ENCODE measurements at regions not wholly inside any gene's neighbourhood (a gene's known extent, or its start where the extent isn't known, plus 50 kb on each side); places are given as distances from the start of the nearest gene placed in this dataset.

- Histone ChIP-seq H3K4me3 (ENCODE audit: low read length) (no peak overlapping the region), H3K9me3 (ENCODE audit: low read length) (no peaks in the 10 kb centered on the region), H3K9me2 (replicated peaks; ENCODE audit: low read length) (no peaks in the 10 kb centered on the region), H3K4me1 (ENCODE audit: insufficient read depth, low read length) (no peaks in the 10 kb centered on the region), H3K36me3 (ENCODE audit: low read depth, low read length) (no peaks in the 10 kb centered on the region), H2AFZ (ENCODE audit: low read length) (no peak overlapping the region), H3F3A (ENCODE audit: low read length, unreplicated experiment) (no peaks in the 10 kb centered on the region), H4K20me1 (ENCODE audit: low read length) (no peaks in the 10 kb centered on the region), H3K4me2 (ENCODE audit: low read length) (no peak overlapping the region), H3K27me3 (ENCODE audit: low read length) (no peaks in the 10 kb centered on the region), H3K9ac (ENCODE audit: low read length) (no peak overlapping the region), H3K27ac (ENCODE audit: low read length) (no peak overlapping the region), H3K79me2 (ENCODE audit: low read length) (no peaks in the 10 kb centered on the region)
- DNase-seq (no peak), ATAC-seq (no peak)
- TF ChIP-seq EZH2phosphoT487 (IDR thresholded peaks at IDR 0.05; ENCODE audit: borderline replicate concordance, low read length) (no peak), EZH2 (IDR thresholded peaks at IDR 0.05; ENCODE audit: low read length, unreplicated experiment) (no peak)
- TF ChIP-seq, protein P1, sequence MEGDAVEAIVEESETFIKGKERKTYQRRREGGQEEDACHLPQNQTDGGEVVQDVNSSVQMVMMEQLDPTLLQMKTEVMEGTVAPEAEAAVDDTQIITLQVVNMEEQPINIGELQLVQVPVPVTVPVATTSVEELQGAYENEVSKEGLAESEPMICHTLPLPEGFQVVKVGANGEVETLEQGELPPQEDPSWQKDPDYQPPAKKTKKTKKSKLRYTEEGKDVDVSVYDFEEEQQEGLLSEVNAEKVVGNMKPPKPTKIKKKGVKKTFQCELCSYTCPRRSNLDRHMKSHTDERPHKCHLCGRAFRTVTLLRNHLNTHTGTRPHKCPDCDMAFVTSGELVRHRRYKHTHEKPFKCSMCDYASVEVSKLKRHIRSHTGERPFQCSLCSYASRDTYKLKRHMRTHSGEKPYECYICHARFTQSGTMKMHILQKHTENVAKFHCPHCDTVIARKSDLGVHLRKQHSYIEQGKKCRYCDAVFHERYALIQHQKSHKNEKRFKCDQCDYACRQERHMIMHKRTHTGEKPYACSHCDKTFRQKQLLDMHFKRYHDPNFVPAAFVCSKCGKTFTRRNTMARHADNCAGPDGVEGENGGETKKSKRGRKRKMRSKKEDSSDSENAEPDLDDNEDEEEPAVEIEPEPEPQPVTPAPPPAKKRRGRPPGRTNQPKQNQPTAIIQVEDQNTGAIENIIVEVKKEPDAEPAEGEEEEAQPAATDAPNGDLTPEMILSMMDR (conservative IDR thresholded peaks at IDR 0.05; ENCODE audit: low read depth, low read length) = no peak
- intact Hi-C loops (cut with micrococcal nuclease) = no loop called here
- ChIA-PET CTCF (no interaction called here), POLR2A (ENCODE audit: unreplicated experiment) (no interaction called here)
- no TSS peak for BruUV-seq (replicated peaks)
Observed at GRCh38 chrX:96445531-96446065, 239.0 kb upstream of the DIAPH2 start.

- CTCF ChIA-PET = no interaction called here
- DNase-seq = no peak
Observed at GRCh38 chrX:96446524-96446923, 238.1 kb upstream of the DIAPH2 start.

DNA sequence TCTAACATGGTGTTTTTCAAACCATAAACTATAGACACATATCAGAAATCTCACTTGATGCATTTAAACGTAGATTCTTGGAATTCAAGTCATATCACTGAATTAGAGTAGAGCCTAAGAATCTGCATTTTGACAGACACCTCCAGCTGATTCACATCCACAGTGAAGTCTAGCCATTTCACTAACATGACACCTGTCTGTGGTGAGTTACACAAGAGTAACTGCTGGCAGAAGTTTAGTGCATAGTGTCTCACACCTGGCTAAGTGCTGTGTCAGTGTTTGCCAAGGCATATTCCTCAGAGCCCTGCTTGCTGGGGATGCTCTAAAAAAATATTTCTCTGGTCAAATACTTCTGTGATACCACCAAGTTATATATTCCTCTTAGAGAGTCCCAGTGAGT, 237.5 kb upstream of the DIAPH2 start:
- Histone ChIP-seq H3K4me3 (ENCODE audit: low read length) (no peak overlapping the region), H3K79me2 (ENCODE audit: low read length) (no peaks in the 10 kb centered on the region), H3K36me3 (ENCODE audit: low read depth, low read length) (no peaks in the 10 kb centered on the region), H3K9me3 (ENCODE audit: low read length) (no peaks in the 10 kb centered on the region), H3K9me2 (replicated peaks; ENCODE audit: low read length) (no peaks in the 10 kb centered on the region), H3K27me3 (ENCODE audit: low read length) (no peaks in the 10 kb centered on the region), H3K4me2 (ENCODE audit: low read length) (no peak overlapping the region), H3F3A (ENCODE audit: low read length, unreplicated experiment) (no peaks in the 10 kb centered on the region), H2AFZ (ENCODE audit: low read length) (no peak overlapping the region), H3K4me1 (ENCODE audit: insufficient read depth, low read length) (no peaks in the 10 kb centered on the region), H3K27ac (ENCODE audit: low read length) (no peak overlapping the region), H4K20me1 (ENCODE audit: low read length) (no peaks in the 10 kb centered on the region), H3K9ac (ENCODE audit: low read length) (no peak overlapping the region)
- POLR2A ChIA-PET (ENCODE audit: unreplicated experiment) = no interaction called here
- TF ChIP-seq EZH2 (IDR thresholded peaks at IDR 0.05; ENCODE audit: low read length, unreplicated experiment) = no peak
- no peak for TF ChIP-seq EZH2phosphoT487 (IDR thresholded peaks at IDR 0.05; ENCODE audit: borderline replicate concordance, low read length)
- TF ChIP-seq, protein P1 (conservative IDR thresholded peaks at IDR 0.05; ENCODE audit: low read depth, low read length) = no peak
- no TSS peak for BruUV-seq (replicated peaks)
- ATAC-seq (no peak), DNase-seq (peak; percentile 3)
- CTCF ChIA-PET = no interaction called here
- intact Hi-C loops (cut with micrococcal nuclease) = no loop called here

More at GRCh38 chrX:96446524-96446923, 238.1 kb upstream of the DIAPH2 start:
- POLR2A ChIA-PET (ENCODE audit: unreplicated experiment) = no interaction called here
- H3K36me3 ChIP-seq (ENCODE audit: low read depth, low read length) = no peaks in the 10 kb centered on the region
- no TSS peak for BruUV-seq (replicated peaks)
- ATAC-seq = no peak
- no peaks in the 10 kb centered on the region for H4K20me1 ChIP-seq (ENCODE audit: low read length)
- H3K9me2 ChIP-seq (replicated peaks; ENCODE audit: low read length) = no peaks in the 10 kb centered on the region
- TF ChIP-seq, protein P1 (conservative IDR thresholded peaks at IDR 0.05; ENCODE audit: low read depth, low read length) = no peak
- TF ChIP-seq EZH2 (IDR thresholded peaks at IDR 0.05; ENCODE audit: low read length, unreplicated experiment) = no peak
- no peak for TF ChIP-seq EZH2phosphoT487 (IDR thresholded peaks at IDR 0.05; ENCODE audit: borderline replicate concordance, low read length)
- no peak overlapping the region for H3K4me2 ChIP-seq (ENCODE audit: low read length)
- H3K9me3 ChIP-seq (ENCODE audit: low read length) = no peaks in the 10 kb centered on the region
- H3K27me3 ChIP-seq (ENCODE audit: low read length) = no peaks in the 10 kb centered on the region
- H3K4me3 ChIP-seq (ENCODE audit: low read length) = no peak overlapping the region
- no peak overlapping the region for H3K27ac ChIP-seq (ENCODE audit: low read length)
- intact Hi-C loops (cut with micrococcal nuclease) = no loop called here
- no peaks in the 10 kb centered on the region for H3K4me1 ChIP-seq (ENCODE audit: insufficient read depth, low read length)
- no peaks in the 10 kb centered on the region for H3K79me2 ChIP-seq (ENCODE audit: low read length)
- no peak overlapping the region for H2AFZ ChIP-seq (ENCODE audit: low read length)
- no peaks in the 10 kb centered on the region for H3F3A ChIP-seq (ENCODE audit: low read length, unreplicated experiment)
- H3K9ac ChIP-seq (ENCODE audit: low read length) = no peak overlapping the region
